HTR-8/SVneo (cell line): ENCODE measurements at regions not wholly inside any gene's neighbourhood (a gene's known extent, or its start where the extent isn't known, plus 50 kb on each side); places are given as distances from the start of the nearest gene placed in this dataset.

Experiments
- DNase-seq: peaks from one replicate; pipeline ENCODE4 v3.0.0; 2011; ENCODE audit warnings: low spot score, mixed read lengths; ENCODE audit not compliant: insufficient read length
- FAIRE-seq: peaks from 2 replicates; lab custom pipeline; 2011; peaks lifted over from hg19 to GRCh38; lab: Jason Lieb, UNC

GRCh38 chr3:184659797-184660301 is 52.0 kb downstream of the MAGEF1 start:
- DNase-seq (peak; percentile 89), FAIRE-seq (peak; percentile 95)

GRCh38 chr3:184658223-184658928 is 53.5 kb downstream of the MAGEF1 start:
- no peak for DNase-seq
- no peak for FAIRE-seq

GRCh38 chr3:184656829-184657681 is 54.8 kb downstream of the MAGEF1 start:
- FAIRE-seq (peak; percentile 69), DNase-seq (peak; percentile 51)

GRCh38 chr3:184656458-184656828 is 55.4 kb downstream of the MAGEF1 start:
- FAIRE-seq (no peak), DNase-seq (no peak)

- FAIRE-seq (no peak), DNase-seq (no peak)
These were observed 56.3 kb downstream of the MAGEF1 start for GRCh38 chr3:184655597-184655996.

- FAIRE-seq (no peak), DNase-seq (no peak)
These were observed 57.5 kb downstream of the MAGEF1 start for GRCh38 chr3:184654375-184654774.

GRCh38 chr3:184652465-184652864 is 59.4 kb downstream of the MAGEF1 start:
- no peak for FAIRE-seq
- DNase-seq, result no peak

- peak; percentile 48 for DNase-seq
- FAIRE-seq, result no peak
These were observed 60.0 kb downstream of the MAGEF1 start for GRCh38 chr3:184651904-184652303.

- FAIRE-seq (no peak), DNase-seq (no peak)
These were observed 63.2 kb downstream of the MAGEF1 start for GRCh38 chr3:184648636-184649035.

GRCh38 chr3:184647405-184647936 is 64.4 kb downstream of the MAGEF1 start:
- DNase-seq (no peak), FAIRE-seq (no peak)

GRCh38 chr3:184645336-184645735 is 66.5 kb downstream of the MAGEF1 start:
- no peak for DNase-seq

GRCh38 chr3:184643442-184643841 is 68.4 kb downstream of the MAGEF1 start:
- FAIRE-seq, result peak; percentile 28
- DNase-seq, result no peak

More at GRCh38 chr3:184645336-184645735, 66.5 kb downstream of the MAGEF1 start:
- FAIRE-seq, result no peak

GRCh38 chr3:184642631-184643285 is 69.1 kb downstream of the MAGEF1 start:
- no peak for DNase-seq
- FAIRE-seq, result no peak

GRCh38 chr3:184641430-184641829 is 70.4 kb downstream of the MAGEF1 start:
- DNase-seq (no peak), FAIRE-seq (no peak)

GRCh38 chr3:184639351-184639750 is 72.5 kb downstream of the MAGEF1 start:
- DNase-seq, result no peak
- no peak for FAIRE-seq

- DNase-seq (no peak), FAIRE-seq (no peak)
These were observed 74.2 kb downstream of the MAGEF1 start for GRCh38 chr3:184637705-184638104.

- DNase-seq, result peak; percentile 79
- peak; percentile 92 for FAIRE-seq
These were observed 75.0 kb downstream of the MAGEF1 start for GRCh38 chr3:184636741-184637316.

GRCh38 chr3:184635774-184636173 is 74.2 kb downstream of the EPHB3 start:
- FAIRE-seq (no peak), DNase-seq (no peak)

- DNase-seq (no peak), FAIRE-seq (no peak)
These were observed 73.5 kb downstream of the EPHB3 start for GRCh38 chr3:184635126-184635525.

- FAIRE-seq, result no peak
These were observed 71.6 kb downstream of the EPHB3 start for GRCh38 chr3:184633237-184633579.

More at GRCh38 chr3:184633237-184633579, 71.6 kb downstream of the EPHB3 start:
- no peak for DNase-seq
